Endothelial cell of umbilical vein (primary cell): ENCODE measurements at regions not wholly inside any gene's neighbourhood (a gene's known extent, or its start where the extent isn't known, plus 50 kb on each side); places are given as distances from the start of the nearest gene placed in this dataset.

ENCODE experiments used
- BruUV-seq: library from RNA; stranded (reverse); fragments of 400-500 nt; replicated peaks from 2 replicates; lab custom pipeline; 2021; lab: Mats Ljungman, UMichigan
- CTCF ChIA-PET: fragments of 300-600, 350-600 bp; sonication (Branson Sonifier 250); formaldehyde crosslinking; loops from one replicate; lab custom pipeline; 2021; ENCODE audit warnings: antibody characterized with exemption, inconsistent platforms; lab: Charles Lee
- POLR2A ChIA-PET: fragments of 300-600, 350-600 bp; sonication (Branson Sonifier 250); formaldehyde crosslinking; loops from one replicate; lab custom pipeline; 2021; ENCODE audit warnings: antibody characterized with exemption, inconsistent platforms; lab: Charles Lee
- DNase-seq: peaks from one replicate; pipeline ENCODE4 v3.0.0-alpha.2; 2011; ENCODE audit warnings: low read depth, low spot score
- FAIRE-seq: peaks from 2 replicates; lab custom pipeline; 2011; peaks lifted over from hg19 to GRCh38; lab: Jason Lieb, UNC
- H2AFZ ChIP-seq: 2 replicates; pipeline ENCODE4 v1.6.0; 2012; ENCODE audit warnings: low read depth, low read length, control low read depth, inconsistent platforms
- H3K27ac ChIP-seq: 2 replicates; pipeline ENCODE4 v1.5.1; 2011; ENCODE audit warnings: low read depth, mild to moderate bottlenecking, control low read depth, low read length, moderate library complexity; ENCODE audit not compliant: insufficient read depth
- H3K27me3 ChIP-seq, 2 experiments: 2 replicates each; pipeline versions ENCODE4 v1.6.0 to v1.6.1; 2011; ENCODE audit warnings: low read length in 2 of 2, mixed read lengths in 1 of 2; ENCODE audit not compliant: control insufficient read depth in 2 of 2, insufficient read depth in 2 of 2
- H3K36me3 ChIP-seq, 2 experiments: 2 replicates in 1 of 2; 3 replicates in 1 of 2; pipeline ENCODE4 v1.5.1; 2011; ENCODE audit warnings: low read length in 2 of 2, mild to moderate bottlenecking in 1 of 2, moderate library complexity in 1 of 2; ENCODE audit not compliant: control insufficient read depth in 2 of 2, insufficient read depth in 2 of 2; ENCODE audit errors: extremely low read depth in 1 of 2
- H3K4me1 ChIP-seq: 3 replicates; pipeline ENCODE4 v1.5.1; 2011; ENCODE audit warnings: mild to moderate bottlenecking, low read length; ENCODE audit not compliant: control insufficient read depth, insufficient read depth; ENCODE audit errors: extremely low read depth
- H3K4me2 ChIP-seq: 2 replicates; pipeline ENCODE4 v1.6.1; 2011; ENCODE audit warnings: low read length, control low read depth, mixed read lengths; ENCODE audit not compliant: insufficient read depth
- H3K4me3 ChIP-seq, 3 experiments: fragments of 200-600 bp in 1 of 3; sonication (generic), shearing (Covaris generic) in 1 of 3; replicated peaks in 1 of 3; 2 replicates each; pipeline ENCODE4 v1.5.1; 2011 to 2016; ENCODE audit warnings: control low read depth in 3 of 3, low read length in 3 of 3, mild to moderate bottlenecking in 2 of 3, inconsistent platforms in 1 of 3, low read depth in 1 of 3, moderate library complexity in 1 of 3; ENCODE audit not compliant: insufficient read depth in 1 of 3
- H3K79me2 ChIP-seq: 2 replicates; pipeline ENCODE4 v1.6.0; 2012; ENCODE audit warnings: low read length, inconsistent platforms; ENCODE audit not compliant: control insufficient read depth, insufficient read depth
- H3K9ac ChIP-seq: replicated peaks from 2 replicates; pipeline ENCODE3; 2011; ENCODE audit warnings: low read length, control low read depth; ENCODE audit not compliant: insufficient read depth; ENCODE audit errors: extremely low read depth
- H3K9me1 ChIP-seq: replicated peaks from 3 replicates; pipeline ENCODE4 v1.6.0; 2011; ENCODE audit warnings: mild to moderate bottlenecking, low read length; ENCODE audit not compliant: control insufficient read depth, insufficient read depth; ENCODE audit errors: extremely low read depth
- H3K9me3 ChIP-seq: replicated peaks from 2 replicates; pipeline ENCODE4 v1.5.1; 2012; ENCODE audit warnings: low read length, inconsistent platforms; ENCODE audit not compliant: control insufficient read depth, insufficient read depth
- H4K20me1 ChIP-seq: replicated peaks from 2 replicates; pipeline ENCODE3; 2011; ENCODE audit warnings: mild to moderate bottlenecking, low read length; ENCODE audit not compliant: control insufficient read depth, insufficient read depth; ENCODE audit errors: extremely low read depth
- CTCF ChIP-seq, 2 donors: IDR thresholded peaks; 1 replicate in 1 of 2; 2 replicates in 1 of 2; pipeline ENCODE4 v1.5.1; 2011; ENCODE audit warnings: low read length in 2 of 2, mild to moderate bottlenecking in 2 of 2, moderate library complexity in 2 of 2, control low read depth in 1 of 2, inconsistent platforms in 1 of 2, low read depth in 1 of 2; ENCODE audit not compliant: insufficient read depth in 1 of 2; ENCODE audit errors: extremely low read depth in 1 of 2
- EZH2 ChIP-seq: IDR thresholded peaks from 2 replicates; pipeline ENCODE4 v1.6.1; 2012; ENCODE audit warnings: borderline replicate concordance, low read depth, mild to moderate bottlenecking, moderate library complexity, low read length, inconsistent platforms; ENCODE audit not compliant: severe bottlenecking
- FOS ChIP-seq: IDR thresholded peaks from 2 replicates; pipeline ENCODE4 v1.6.1; 2011; ENCODE audit warnings: mild to moderate bottlenecking, low read length, moderate library complexity, borderline replicate concordance; ENCODE audit not compliant: insufficient read depth
- GATA2 ChIP-seq: IDR thresholded peaks from 2 replicates; pipeline ENCODE4 v1.7.0; 2011; ENCODE audit warnings: low read depth, mild to moderate bottlenecking, moderate library complexity, mixed read lengths, low read length; ENCODE audit not compliant: insufficient read length, insufficient read depth
- JUN ChIP-seq: IDR thresholded peaks from 2 replicates; pipeline ENCODE4 v1.6.1; 2011; ENCODE audit warnings: borderline replicate concordance, low read depth; ENCODE audit not compliant: insufficient read length, insufficient read depth
- MYC ChIP-seq: IDR thresholded peaks from one replicate; pipeline ENCODE4 v1.6.1; 2011; ENCODE audit warnings: mild to moderate bottlenecking, low read depth, low read length
- POLR2A ChIP-seq: IDR thresholded peaks from 2 replicates; pipeline ENCODE4 v1.6.1; 2012; ENCODE audit warnings: low read depth, mild to moderate bottlenecking, control low read depth, low read length
- POLR2AphosphoS5 ChIP-seq: IDR thresholded peaks from 2 replicates; pipeline ENCODE4 v1.6.1; 2012; ENCODE audit warnings: low read depth, mild to moderate bottlenecking, control low read depth, low read length, moderate library complexity; ENCODE audit not compliant: insufficient read depth
- dilution Hi-C: fragments of 300-500 bp; cut with MboI; formaldehyde crosslinking; loops from one replicate; pipeline ENCODE4 v1.15.0; 2019; ENCODE audit warnings: low sequenced_read_pairs; ENCODE audit not compliant: extremely low pct_ligation_motif_present
- intact Hi-C: fragments of 100-400 bp; cut with micrococcal nuclease; formaldehyde crosslinking; loops from one replicate; pipeline ENCODE4 v1.10.0; 2022
- TF ChIP-seq, protein P1 (sequence below): IDR thresholded peaks from 2 replicates; pipeline ENCODE4 v1.6.1; 2011; ENCODE audit not compliant: insufficient read depth, insufficient read length

DNA sequence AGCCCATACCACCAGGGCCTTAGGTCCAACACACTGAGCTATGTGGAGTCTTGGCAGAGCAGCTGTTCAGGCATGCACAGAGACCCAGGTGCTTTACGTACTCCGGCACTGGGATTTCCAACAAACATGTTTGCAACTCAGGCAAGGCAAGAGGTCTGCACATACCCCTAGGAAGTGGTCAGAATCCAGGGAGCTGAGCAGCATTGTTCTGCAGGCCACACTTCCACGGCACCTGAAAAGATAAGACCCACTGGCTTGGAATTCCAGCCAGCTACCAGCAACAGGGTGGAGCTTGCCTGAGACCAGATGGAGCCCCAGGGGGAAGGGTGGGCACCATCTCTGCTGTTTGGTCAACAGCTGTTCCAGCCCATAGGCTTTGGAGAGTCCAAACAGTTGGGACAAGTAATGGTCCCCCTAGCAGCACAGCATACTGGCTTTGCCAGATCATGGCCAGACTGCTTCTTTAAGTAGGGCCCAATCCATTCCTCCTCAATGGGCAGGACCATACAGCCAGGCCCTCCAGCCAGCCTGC is 51.7 kb upstream of the LRRC8B start:
- Histone ChIP-seq H2AFZ (no peak overlapping the region), H3K4me2 (no peak overlapping the region), H3K27ac (no peak overlapping the region), H3K4me3 (no peak overlapping the region), H3K36me3 (no peaks in the 10 kb centered on the region), H4K20me1 (no peaks in the 10 kb centered on the region), H3K4me1 (no peaks in the 10 kb centered on the region), H3K27me3 (peaks cover 4 to 16% of the 10 kb centered on the region in 2 experiments), H3K79me2 (no peaks in the 10 kb centered on the region), H3K9me3 (no peaks in the 10 kb centered on the region), H3K9ac (no peak overlapping the region), H3K9me1 (no peaks in the 10 kb centered on the region)
- ChIA-PET POLR2A (no interaction called here), CTCF (interaction anchor here (1.6 kb wide), 1 partner anchor 11 kb away, joined by 5 read pairs; no protein-coding TSS in a partner anchor)
- no TSS peak for BruUV-seq
- no peak for TF ChIP-seq MYC
- no peak for TF ChIP-seq EZH2
- no peak for TF ChIP-seq POLR2AphosphoS5
- no peak for TF ChIP-seq POLR2A
- TF ChIP-seq, protein P1, sequence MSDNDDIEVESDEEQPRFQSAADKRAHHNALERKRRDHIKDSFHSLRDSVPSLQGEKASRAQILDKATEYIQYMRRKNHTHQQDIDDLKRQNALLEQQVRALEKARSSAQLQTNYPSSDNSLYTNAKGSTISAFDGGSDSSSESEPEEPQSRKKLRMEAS, result no peak
- no peak for TF ChIP-seq GATA2
- TF ChIP-seq JUN, result no peak
- no peak for TF ChIP-seq FOS
- no peak for TF ChIP-seq CTCF (IDR thresholded peaks at IDR 0.05; ENCODE audit: extremely low read depth in 1 of 2, insufficient read depth in 1 of 2, low read depth in 1 of 2, low read length in 2 of 2)
- dilution Hi-C loops, result no loop called here
- intact Hi-C loops, result no loop called here
- DNase-seq (no peak), FAIRE-seq (no peak)
